ENCODE measurements at regions not wholly inside any gene's neighbourhood (a gene's known extent, or its start where the extent isn't known, plus 50 kb on each side); places are given as distances from the start of the nearest gene placed in this dataset.

GRCh38 chr7:31398815-31399214 lies 58.3 kb upstream of the NEUROD6 start:
- DNase-seq = no peak

DNA sequence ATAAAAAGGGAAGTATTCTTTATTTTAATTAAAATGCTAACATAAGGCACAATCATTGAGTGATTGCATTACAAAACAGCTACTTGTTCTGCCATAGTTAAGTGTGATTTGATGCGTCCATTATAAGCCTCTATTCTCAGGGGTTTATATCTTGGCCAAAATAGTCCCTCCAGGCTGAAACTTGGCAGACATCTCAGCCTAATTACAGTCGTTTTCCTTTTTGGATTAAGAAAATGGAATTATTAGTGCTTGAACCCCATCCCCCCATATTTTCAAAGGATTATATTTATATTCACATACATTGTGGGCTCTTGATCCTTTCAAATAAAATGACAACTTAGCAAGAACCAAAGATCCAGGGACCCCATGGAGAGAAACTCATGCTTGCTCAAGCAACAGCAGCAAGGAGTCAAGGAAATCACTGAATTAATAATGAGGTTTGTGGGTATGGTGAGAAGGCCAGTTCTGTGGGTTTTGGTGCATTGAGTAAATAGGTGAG lies 66.7 kb upstream of the NEUROD6 start:
- DNase-seq = no peak

DNA sequence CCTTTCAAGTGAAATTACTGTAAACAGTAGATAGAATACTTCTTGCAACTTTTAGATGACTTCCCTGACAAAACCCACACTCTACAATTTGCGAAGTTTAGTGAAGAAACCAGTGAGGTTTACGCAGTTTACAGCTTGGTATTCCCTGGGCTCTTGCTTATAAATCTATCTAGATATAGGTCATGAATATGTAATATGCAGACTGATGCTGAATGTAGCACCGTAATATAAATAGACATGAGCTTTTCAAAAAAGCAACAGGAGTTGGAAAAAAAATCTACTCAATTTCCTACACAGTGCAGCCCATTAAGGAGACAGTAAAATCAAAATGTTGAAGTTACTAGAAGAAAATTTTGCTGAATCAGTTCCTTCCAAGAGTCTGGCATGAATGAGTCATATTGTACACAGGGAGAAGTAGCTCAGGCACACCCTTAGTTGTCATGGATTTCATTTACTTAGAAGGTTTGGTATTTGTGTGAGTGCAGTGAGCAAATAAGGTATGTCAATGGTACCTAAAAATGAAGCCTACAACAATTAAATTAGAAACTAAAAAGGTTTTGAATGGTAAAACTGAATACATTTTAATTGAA lies 67.7 kb upstream of the NEUROD6 start:
- DNase-seq = peak; percentile 4

DNA sequence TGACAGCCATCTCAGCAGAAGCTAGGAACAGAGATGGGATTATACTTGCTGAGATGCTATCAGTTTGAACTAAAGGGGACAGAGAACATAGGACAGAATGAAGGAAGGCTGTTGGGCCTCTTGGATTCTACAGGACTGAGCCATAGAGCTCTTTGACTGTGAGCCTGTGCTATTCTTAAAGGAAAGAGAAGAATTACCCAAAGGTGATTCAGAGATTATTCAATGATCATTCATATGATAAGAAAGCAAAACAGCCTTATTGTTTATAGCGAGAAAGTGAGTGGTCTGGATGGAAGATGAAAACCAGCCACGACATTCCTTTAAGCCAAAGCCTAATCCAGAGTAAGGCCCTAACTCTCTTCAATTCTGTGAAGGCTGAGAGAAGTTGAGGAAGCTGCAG lies 69.7 kb upstream of the NEUROD6 start:
- DNase-seq = no peak

DNA sequence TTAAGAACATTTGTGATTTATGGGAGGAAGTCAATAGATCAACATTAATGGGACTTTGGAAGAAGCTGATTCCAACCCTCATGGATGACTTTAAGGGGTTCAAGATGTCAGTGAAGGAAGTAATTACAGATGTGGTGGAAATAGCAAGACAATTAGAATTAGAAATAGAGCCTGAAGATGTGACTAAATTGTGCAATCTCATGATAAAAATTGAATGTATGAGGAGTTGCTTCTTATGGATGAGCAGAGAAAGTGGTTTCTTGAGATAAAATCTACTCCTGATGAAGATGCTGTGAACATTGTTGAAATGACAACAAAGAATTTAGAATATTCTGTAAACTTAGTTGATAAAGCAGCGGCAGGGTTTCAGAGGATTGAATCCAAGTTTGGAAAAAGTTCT lies 70.9 kb upstream of the NEUROD6 start:
- no peak for DNase-seq

DNA sequence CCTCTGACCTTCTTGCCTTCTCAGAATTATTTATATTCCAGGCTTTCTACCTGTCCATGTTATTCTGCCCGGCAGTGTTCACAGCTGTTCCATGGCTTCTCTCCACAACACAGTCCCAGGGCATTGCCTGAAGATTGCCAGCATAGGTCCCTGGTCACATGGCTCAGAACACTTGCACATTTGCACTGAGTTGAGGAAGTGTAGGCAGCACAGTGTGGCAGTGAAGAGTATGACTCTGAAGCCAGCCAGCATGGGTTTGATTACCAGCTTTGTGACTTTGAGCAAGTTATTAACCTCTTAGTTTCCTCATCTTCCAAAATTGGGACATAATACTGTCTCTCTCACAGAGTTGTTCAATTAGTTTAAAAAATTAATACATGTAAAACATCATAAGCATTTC lies 73.2 kb upstream of the NEUROD6 start:
- no peak for DNase-seq

- DNase-seq = no peak
These were observed 75.9 kb upstream of the NEUROD6 start for GRCh38 chr7:31416381-31416870.

DNA sequence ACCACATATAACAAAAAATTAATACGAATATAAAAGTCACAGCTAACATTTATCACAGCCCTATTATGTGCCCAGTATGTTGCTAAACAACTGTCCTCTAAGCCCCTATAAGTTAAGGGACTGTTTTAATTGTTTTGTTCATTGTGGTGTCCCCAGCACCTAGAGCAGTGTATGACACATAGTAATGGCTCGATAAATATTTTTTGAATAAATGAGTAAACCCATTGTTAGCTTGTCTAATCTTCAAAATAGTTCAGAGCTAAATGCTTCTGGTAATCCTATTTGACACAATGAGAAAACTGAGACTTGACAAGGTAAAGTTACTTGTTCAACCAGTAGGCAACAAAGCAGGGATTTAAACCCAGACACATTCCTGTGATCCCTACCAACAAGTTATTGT lies 78.4 kb upstream of the NEUROD6 start:
- no peak for DNase-seq

- DNase-seq = no peak
These were observed 79.1 kb upstream of the NEUROD6 start for GRCh38 chr7:31419505-31420055.

DNA sequence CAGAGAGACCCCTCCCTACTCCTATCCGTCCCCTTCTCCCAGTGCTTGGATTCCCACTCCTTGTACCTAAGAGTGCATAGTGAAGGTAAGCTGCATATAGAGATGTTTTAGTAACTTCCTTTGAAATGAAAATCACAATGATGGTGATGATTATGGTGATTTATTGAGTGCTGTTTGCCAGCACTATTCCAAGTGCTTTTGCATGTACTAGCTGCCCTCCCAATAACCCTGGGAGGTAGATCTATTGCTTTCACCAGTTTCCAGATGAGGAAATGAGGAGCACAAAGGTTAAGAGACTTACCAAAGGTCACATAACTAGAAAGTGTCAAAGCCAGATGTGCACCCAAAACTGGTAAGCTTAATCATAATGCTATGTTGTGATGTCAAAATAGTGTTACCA lies 80.4 kb upstream of the NEUROD6 start:
- no peak for DNase-seq

GRCh38 chr7:31421607-31422006 lies 81.1 kb upstream of the NEUROD6 start:
- no peak for DNase-seq

DNA sequence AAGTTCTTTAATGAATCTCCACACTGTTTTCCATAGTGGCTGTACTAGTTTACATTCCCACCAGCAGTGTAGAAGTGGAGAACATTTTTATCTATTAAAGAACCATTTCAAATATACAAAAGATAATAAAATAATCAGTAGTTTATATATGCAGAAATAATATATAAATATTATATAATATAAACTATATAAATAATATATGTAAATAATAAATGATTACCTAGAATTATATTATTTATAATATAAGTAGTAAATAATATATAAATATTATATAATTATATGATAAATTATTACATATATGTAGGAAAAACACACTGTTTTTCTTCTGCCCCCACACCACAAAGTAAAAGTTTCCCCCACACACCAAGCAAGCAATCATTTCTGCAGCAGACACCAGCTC lies 83.5 kb upstream of the NEUROD6 start:
- no peak for DNase-seq

DNA sequence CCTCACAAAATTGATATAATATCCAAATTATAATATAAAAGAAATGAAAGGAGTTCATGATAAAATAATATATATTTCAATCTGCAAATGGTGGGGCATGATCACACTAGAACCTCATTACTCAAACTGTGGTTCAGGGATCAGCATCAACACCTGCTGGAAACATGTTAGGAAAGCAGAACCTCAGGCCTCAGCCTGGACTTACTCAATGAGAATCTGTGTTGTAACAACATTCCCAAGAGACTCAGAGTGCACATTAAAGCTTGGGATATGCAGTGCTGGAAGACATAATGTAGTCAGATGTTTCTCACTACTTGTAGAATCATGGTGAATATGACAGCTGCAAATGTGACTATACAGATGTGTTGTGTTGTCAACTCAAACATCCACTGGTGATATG lies 81.7 kb upstream of the ITPRID1 start:
- DNase-seq = no peak

DNA sequence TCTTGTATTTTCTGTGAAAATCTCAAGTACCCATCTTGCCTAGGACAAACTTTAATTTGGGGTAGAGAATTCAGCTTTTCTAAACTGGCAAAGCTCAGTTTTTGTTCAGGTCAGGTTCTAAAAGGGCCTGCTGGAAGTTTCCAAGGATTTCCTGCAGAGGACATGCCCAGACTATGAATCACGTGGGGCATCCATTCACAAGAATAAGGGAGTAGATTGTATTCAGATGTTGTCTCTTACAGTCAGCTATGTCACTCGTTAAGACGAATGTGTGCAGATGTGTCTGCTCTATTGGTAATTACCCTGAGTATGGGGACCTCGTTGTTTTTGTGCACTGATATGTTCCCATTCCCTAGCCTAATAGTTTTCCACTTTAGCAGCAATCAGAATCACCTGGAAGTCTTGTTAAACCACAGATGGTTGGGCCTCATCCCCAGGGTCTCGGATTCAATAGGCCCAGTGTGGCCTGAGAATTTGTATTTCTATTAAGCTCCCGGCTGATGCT lies 81.0 kb upstream of the ITPRID1 start:
- no peak for DNase-seq

DNA sequence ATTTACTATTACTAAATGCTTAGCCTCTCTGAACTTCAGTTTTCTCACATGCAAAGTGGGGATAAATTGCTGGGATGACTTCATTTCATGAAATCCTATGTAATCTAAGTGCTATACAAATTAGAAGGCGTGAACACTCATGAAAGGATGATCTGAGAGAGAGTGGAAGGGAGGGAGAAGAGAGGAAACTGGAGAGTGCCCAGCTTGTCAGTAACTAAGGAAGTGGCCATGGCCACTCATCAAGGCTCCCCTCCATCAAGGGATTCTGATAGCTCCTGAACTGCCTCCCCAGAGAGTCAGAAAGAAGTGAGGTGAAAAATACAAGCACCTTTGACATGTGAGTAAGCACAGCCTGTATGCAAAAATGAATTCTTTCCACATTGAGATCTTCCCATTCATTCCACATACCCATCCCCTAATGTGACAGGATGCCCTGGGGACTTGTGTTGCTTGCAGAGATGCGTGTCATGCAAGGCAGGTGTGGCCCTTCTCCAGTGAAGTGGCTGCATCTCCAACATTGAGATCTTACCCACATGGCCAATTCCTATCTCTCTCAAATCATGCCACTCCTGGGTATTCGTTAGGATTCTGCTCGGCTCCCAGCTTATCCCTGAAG lies 76.5 kb upstream of the ITPRID1 start:
- peak; percentile 6 for DNase-seq

- no peak for DNase-seq
These were observed 74.7 kb upstream of the ITPRID1 start for GRCh38 chr7:31439165-31439564.

- DNase-seq = no peak
These were observed 73.4 kb upstream of the ITPRID1 start for GRCh38 chr7:31440511-31440910.

- DNase-seq = no peak
These were observed 71.3 kb upstream of the ITPRID1 start for GRCh38 chr7:31442626-31443025.

DNA sequence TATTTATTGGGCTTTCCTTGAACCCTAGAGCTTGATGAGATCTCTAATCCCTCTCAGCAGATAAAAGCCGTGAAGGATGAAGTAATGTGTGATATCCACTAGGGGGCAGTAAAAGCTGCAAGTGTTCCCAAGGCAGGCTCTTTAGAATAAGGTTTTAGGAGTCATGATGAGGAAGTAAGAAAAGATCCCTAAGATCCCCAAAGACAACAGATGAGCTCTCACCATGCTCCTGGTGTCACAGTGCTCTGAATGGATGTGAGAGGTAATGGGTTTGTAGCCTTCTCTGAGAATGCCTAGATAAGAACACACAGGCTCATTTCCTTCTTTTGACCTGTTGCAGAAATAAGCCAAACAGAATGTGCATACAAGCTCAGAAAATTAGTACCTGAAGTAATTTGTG lies 70.4 kb upstream of the ITPRID1 start:
- DNase-seq = peak; percentile 73

DNA sequence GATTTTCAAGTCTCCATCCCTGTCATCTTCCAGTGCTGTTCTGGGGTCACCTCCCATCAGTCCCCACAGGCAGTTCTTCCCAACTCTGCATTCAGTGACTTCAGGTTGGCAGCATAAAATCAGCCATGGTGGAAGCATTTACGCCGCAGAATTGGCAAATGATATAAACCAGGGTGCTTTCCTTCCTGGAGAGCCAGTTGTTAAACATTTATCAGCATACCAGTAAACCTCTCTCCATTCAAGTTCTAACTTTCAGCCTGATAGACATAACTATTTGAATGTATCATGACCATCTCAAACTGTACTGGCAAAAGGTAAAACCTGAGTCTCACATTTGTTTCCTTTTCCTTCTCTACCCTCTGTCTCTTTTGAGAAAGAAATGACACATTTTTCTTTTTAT lies 69.7 kb upstream of the ITPRID1 start:
- no peak for DNase-seq

GRCh38 chr7:31445686-31446355 lies 68.1 kb upstream of the ITPRID1 start:
- DNase-seq = no peak

DNA sequence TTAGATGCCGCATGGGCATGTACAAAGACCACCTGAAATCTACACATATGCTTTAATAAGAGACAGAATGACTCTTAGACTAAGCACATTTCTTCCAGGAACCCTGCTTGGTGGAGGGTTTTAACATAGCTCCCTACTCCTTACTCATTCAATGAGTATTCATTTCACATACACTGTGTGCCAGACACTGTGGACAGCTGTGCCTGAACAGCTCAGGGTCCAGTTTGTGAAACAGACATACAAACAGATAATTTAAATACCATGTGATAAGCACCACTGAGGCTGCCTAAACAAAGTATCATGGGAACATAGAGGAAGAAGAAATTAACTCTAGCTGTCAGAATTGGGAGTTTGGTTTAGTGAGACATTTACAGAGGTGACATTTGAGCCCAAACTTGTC lies 65.2 kb upstream of the ITPRID1 start:
- no peak for DNase-seq

GRCh38 chr7:31455844-31456243 lies 58.0 kb upstream of the ITPRID1 start:
- no peak for DNase-seq
